ENCODE measurements at regions not wholly inside any gene's neighbourhood (a gene's known extent, or its start where the extent isn't known, plus 50 kb on each side); places are given as distances from the start of the nearest gene placed in this dataset.
"Not testable (repeated sequence)": the region's sequence is repeated elsewhere in the genome, so short reads cannot be mapped to it uniquely, and the experiment has no call there.

DNA sequence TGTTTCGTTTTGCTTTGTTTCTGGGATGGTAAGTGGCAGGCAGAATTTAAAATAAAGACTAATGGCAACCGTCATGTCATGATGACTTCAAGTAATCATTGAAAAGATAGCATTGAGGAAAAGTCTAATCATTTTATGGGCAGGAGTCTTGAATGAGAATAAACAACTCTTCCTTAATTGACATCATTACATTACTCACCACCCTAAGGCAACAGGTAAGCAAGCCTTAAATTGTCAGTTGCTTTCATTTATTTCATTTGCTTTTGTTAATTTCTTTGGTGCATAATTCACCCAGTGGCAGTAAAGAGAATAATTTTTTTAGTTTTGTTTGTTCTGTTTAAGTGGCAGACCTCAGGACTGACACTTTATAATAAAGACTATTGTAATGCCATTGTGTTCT lies 669.0 kb downstream of the RWDD3 start:
- H3K27me3 ChIP-seq (ENCODE audit: insufficient read depth, poor library complexity, severe bottlenecking) = no peaks in the 10 kb centered on the region
- TF ChIP-seq POLR2AphosphoS5 (IDR thresholded peaks at IDR 0.05; ENCODE audit: low read depth) (no peak), SPI1 (IDR thresholded peaks at IDR 0.05; ENCODE audit: borderline replicate concordance, low read depth) (no peak), REST (IDR thresholded peaks at IDR 0.05; ENCODE audit: insufficient replicate concordance, low read depth) (no peak), GABPA (IDR thresholded peaks at IDR 0.05; ENCODE audit: low read depth) (no peak)
- no peak overlapping the region for H3K4me3 ChIP-seq (replicated peaks; ENCODE audit: insufficient read depth, low read length)
- H3K27ac ChIP-seq (replicated peaks) = no peak overlapping the region
- no peak for DNase-seq (ENCODE audit: low read depth in 1 of 2, low spot score in 1 of 2)

- Histone ChIP-seq H3K27ac (replicated peaks) (no peak overlapping the region), H3K27me3 (ENCODE audit: insufficient read depth, poor library complexity, severe bottlenecking) (no peaks in the 10 kb centered on the region), H3K4me3 (replicated peaks; ENCODE audit: insufficient read depth, low read length) (no peak overlapping the region)
- DNase-seq (ENCODE audit: low read depth in 1 of 2, low spot score in 1 of 2) = no peak
- TF ChIP-seq, protein P1, sequence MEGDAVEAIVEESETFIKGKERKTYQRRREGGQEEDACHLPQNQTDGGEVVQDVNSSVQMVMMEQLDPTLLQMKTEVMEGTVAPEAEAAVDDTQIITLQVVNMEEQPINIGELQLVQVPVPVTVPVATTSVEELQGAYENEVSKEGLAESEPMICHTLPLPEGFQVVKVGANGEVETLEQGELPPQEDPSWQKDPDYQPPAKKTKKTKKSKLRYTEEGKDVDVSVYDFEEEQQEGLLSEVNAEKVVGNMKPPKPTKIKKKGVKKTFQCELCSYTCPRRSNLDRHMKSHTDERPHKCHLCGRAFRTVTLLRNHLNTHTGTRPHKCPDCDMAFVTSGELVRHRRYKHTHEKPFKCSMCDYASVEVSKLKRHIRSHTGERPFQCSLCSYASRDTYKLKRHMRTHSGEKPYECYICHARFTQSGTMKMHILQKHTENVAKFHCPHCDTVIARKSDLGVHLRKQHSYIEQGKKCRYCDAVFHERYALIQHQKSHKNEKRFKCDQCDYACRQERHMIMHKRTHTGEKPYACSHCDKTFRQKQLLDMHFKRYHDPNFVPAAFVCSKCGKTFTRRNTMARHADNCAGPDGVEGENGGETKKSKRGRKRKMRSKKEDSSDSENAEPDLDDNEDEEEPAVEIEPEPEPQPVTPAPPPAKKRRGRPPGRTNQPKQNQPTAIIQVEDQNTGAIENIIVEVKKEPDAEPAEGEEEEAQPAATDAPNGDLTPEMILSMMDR (IDR thresholded peaks at IDR 0.05; ENCODE audit: insufficient read depth, low read length) = no peak
- no peak for TF ChIP-seq REST (IDR thresholded peaks at IDR 0.05; ENCODE audit: insufficient replicate concordance, low read depth)
- TF ChIP-seq SPI1 (IDR thresholded peaks at IDR 0.05; ENCODE audit: borderline replicate concordance, low read depth) = no peak
- no peak for TF ChIP-seq POLR2AphosphoS5 (IDR thresholded peaks at IDR 0.05; ENCODE audit: low read depth)
- TF ChIP-seq GABPA (IDR thresholded peaks at IDR 0.05; ENCODE audit: low read depth) = no peak
Observed at GRCh38 chr1:95905818-95906395, 671.9 kb downstream of the RWDD3 start.

- not testable (repeated sequence) for H3K27ac ChIP-seq (replicated peaks); H3K4me3 ChIP-seq (replicated peaks; ENCODE audit: insufficient read depth, low read length); H3K27me3 ChIP-seq (ENCODE audit: insufficient read depth, poor library complexity, severe bottlenecking); DNase-seq (ENCODE audit: low read depth in 1 of 2, low spot score in 1 of 2)
Observed at GRCh38 chr1:95911739-95912138, 677.7 kb downstream of the RWDD3 start.

- no peaks in the 10 kb centered on the region for H3K27me3 ChIP-seq (ENCODE audit: insufficient read depth, poor library complexity, severe bottlenecking)
- DNase-seq (ENCODE audit: low read depth in 1 of 2, low spot score in 1 of 2) = no peak
- H3K27ac ChIP-seq (replicated peaks) = no peak overlapping the region
- no peak overlapping the region for H3K4me3 ChIP-seq (replicated peaks; ENCODE audit: insufficient read depth, low read length)
- TF ChIP-seq GABPA (IDR thresholded peaks at IDR 0.05; ENCODE audit: low read depth) = no peak
- TF ChIP-seq POLR2AphosphoS5 (IDR thresholded peaks at IDR 0.05; ENCODE audit: low read depth) = no peak
- TF ChIP-seq, protein P1 (IDR thresholded peaks at IDR 0.05; ENCODE audit: insufficient read depth, low read length) = no peak
- no peak for TF ChIP-seq REST (IDR thresholded peaks at IDR 0.05; ENCODE audit: insufficient replicate concordance, low read depth)
- TF ChIP-seq SPI1 (IDR thresholded peaks at IDR 0.05; ENCODE audit: borderline replicate concordance, low read depth) = no peak
Observed at GRCh38 chr1:95916616-95917015, 682.6 kb downstream of the RWDD3 start.
